ENCODE measurements at regions not wholly inside any gene's neighbourhood (a gene's known extent, or its start where the extent isn't known, plus 50 kb on each side); places are given as distances from the start of the nearest gene placed in this dataset.

DNA sequence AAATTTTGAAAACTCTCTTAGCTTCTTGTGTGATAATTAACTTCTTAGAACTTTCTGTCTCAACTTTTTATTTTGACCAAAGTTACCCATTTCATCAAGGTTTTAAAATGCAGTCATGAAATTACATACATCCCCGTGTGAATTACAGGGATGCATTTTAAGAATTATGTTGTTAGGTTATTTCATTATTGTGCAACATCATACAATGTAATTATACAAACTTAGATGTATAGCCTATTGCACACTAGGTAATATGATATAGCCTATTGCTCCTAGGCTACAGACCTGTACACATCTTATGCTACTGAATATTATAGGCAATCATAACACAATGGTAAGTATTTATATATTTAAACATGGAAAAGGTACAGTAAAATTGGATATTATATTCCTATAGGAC is 228.1 kb upstream of the C11orf87 start (continued):
- TF ChIP-seq SP2 (IDR thresholded peaks at IDR 0.05; ENCODE audit: low read length) (no peak), KDM1A (IDR thresholded peaks at IDR 0.05; ENCODE audit: borderline replicate concordance, low read length) (no peak)
